ENCODE measurements at regions not wholly inside any gene's neighbourhood (a gene's known extent, or its start where the extent isn't known, plus 50 kb on each side); places are given as distances from the start of the nearest gene placed in this dataset.

- TF ChIP-seq, protein P1, sequence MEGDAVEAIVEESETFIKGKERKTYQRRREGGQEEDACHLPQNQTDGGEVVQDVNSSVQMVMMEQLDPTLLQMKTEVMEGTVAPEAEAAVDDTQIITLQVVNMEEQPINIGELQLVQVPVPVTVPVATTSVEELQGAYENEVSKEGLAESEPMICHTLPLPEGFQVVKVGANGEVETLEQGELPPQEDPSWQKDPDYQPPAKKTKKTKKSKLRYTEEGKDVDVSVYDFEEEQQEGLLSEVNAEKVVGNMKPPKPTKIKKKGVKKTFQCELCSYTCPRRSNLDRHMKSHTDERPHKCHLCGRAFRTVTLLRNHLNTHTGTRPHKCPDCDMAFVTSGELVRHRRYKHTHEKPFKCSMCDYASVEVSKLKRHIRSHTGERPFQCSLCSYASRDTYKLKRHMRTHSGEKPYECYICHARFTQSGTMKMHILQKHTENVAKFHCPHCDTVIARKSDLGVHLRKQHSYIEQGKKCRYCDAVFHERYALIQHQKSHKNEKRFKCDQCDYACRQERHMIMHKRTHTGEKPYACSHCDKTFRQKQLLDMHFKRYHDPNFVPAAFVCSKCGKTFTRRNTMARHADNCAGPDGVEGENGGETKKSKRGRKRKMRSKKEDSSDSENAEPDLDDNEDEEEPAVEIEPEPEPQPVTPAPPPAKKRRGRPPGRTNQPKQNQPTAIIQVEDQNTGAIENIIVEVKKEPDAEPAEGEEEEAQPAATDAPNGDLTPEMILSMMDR (conservative IDR thresholded peaks at IDR 0.05 in 1 of 2, IDR thresholded peaks at IDR 0.05 in 1 of 2; ENCODE audit: extremely low read depth in 1 of 2, insufficient read depth in 1 of 2, low read depth in 1 of 2, low read length in 2 of 2), result no peak
- TF ChIP-seq EZH2 (IDR thresholded peaks at IDR 0.05; ENCODE audit: borderline replicate concordance, low read length), result no peak
Observed at GRCh38 chr7:32323712-32324111, 166.5 kb downstream of the LSM5 start.
